DOHH2 (cell line): ENCODE measurements at regions not wholly inside any gene's neighbourhood (a gene's known extent, or its start where the extent isn't known, plus 50 kb on each side); places are given as distances from the start of the nearest gene placed in this dataset.

ENCODE experiments used
- CTCF ChIP-seq: fragments of 200-600 bp; sonication (generic); IDR thresholded peaks from one replicate; pipeline ENCODE4 v1.5.1; 2014; ENCODE audit warnings: antibody characterized with exemption, mild to moderate bottlenecking, low read depth, low read length; ENCODE audit not compliant: poor library complexity, severe bottlenecking
- EZH2phosphoT487 ChIP-seq: fragments of 200-600 bp; sonication (generic); IDR thresholded peaks from 2 replicates; pipeline ENCODE4 v1.6.1; 2017; ENCODE audit warnings: borderline replicate concordance, mild to moderate bottlenecking, antibody characterized with exemption, low read length, moderate library complexity, mixed read lengths

DNA sequence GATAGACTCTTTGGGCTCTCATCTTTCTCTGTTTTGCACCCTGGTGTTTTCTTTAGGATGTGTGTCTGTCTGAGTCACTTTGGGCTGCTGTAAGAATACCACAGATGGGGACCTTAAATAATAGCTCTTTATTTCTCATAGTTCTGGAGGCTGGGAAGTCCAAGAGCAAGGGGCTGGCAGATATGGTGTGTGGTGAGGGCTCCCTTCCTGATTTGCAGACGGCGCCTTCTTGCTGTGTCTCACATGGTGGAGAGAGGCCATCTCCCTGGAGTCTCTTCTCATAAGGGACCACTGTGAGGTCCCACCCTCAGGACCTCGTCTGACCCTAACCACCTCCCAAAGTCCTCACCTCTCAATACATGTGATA is 93.7 kb upstream of the ADRA2C start:
- TF ChIP-seq CTCF: no peak
- no peak for TF ChIP-seq EZH2phosphoT487
